Osteoblast (primary cell): ENCODE measurements at regions not wholly inside any gene's neighbourhood (a gene's known extent, or its start where the extent isn't known, plus 50 kb on each side); places are given as distances from the start of the nearest gene placed in this dataset.

ENCODE experiments used
- DNase-seq: peaks from one replicate; pipeline ENCODE4 v3.0.0; 2011; ENCODE audit warnings: low spot score, mixed read lengths; ENCODE audit not compliant: insufficient read length; ENCODE audit errors: missing footprints
- H2AFZ ChIP-seq: 2 replicates; pipeline ENCODE4 v1.6.0; 2011; ENCODE audit warnings: mild to moderate bottlenecking, low read length
- H3K27ac ChIP-seq: 2 replicates; pipeline ENCODE4 v1.5.1; 2011; ENCODE audit warnings: mild to moderate bottlenecking, low read depth, low read length, moderate library complexity
- H3K27me3 ChIP-seq: 2 replicates; pipeline ENCODE4 v1.6.0; 2012; ENCODE audit warnings: mild to moderate bottlenecking, control low read depth, inconsistent platforms, low read length, moderate library complexity; ENCODE audit not compliant: insufficient read depth
- H3K36me3 ChIP-seq: 2 replicates; pipeline ENCODE4 v1.5.1; 2011; ENCODE audit warnings: mild to moderate bottlenecking, low read length, control low read depth, moderate library complexity; ENCODE audit not compliant: insufficient read depth
- H3K4me1 ChIP-seq: 2 replicates; pipeline ENCODE4 v1.5.1; 2011; ENCODE audit warnings: mild to moderate bottlenecking, low read length, control low read depth, moderate library complexity; ENCODE audit not compliant: insufficient read depth
- H3K4me2 ChIP-seq: 2 replicates; pipeline ENCODE4 v1.6.0; 2011; ENCODE audit warnings: mild to moderate bottlenecking, low read length; ENCODE audit not compliant: insufficient read depth
- H3K4me3 ChIP-seq: fragments of 200-600 bp; sonication (generic); 3 replicates; pipeline ENCODE4 v1.5.1; 2012; ENCODE audit warnings: mild to moderate bottlenecking, low read length, inconsistent platforms; ENCODE audit not compliant: insufficient read depth
- H3K79me2 ChIP-seq: 2 replicates; pipeline ENCODE4 v1.6.0; 2012; ENCODE audit warnings: mild to moderate bottlenecking, low read length, control low read depth, inconsistent platforms; ENCODE audit not compliant: insufficient read depth
- H3K9me3 ChIP-seq: 2 replicates; pipeline ENCODE4 v1.5.1; 2011; ENCODE audit warnings: low read depth, low read length, control low read depth
- H4K20me1 ChIP-seq: 2 replicates; pipeline ENCODE4 v1.6.0; 2012; ENCODE audit warnings: mild to moderate bottlenecking, low read length, control low read depth; ENCODE audit not compliant: insufficient read depth
- TF ChIP-seq, protein P1 (sequence below): IDR thresholded peaks from 2 replicates; pipeline ENCODE4 v1.5.1; 2011; ENCODE audit warnings: mild to moderate bottlenecking, low read depth, low read length, moderate library complexity; ENCODE audit errors: extremely low read depth

DNA sequence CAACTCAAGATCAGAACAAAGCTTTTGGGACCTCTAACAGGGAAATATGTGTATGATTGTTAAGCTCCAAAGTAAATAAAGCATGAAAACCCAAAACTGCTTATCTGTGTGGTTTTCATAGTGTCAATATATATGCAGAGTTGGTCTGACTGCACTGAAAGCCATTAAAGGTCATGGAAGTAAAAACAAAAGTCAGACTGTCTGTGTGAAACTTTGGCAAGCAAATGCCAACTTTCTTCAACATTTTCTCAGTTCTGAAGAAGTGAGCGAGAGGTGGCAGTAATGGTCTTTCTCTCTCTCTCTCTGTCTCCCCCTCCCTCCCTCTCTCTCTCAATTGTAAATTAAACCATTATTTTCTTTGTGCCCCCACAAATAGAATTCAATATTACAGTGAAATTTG lies 100.1 kb upstream of the S1PR1 start:
- TF ChIP-seq, protein P1, sequence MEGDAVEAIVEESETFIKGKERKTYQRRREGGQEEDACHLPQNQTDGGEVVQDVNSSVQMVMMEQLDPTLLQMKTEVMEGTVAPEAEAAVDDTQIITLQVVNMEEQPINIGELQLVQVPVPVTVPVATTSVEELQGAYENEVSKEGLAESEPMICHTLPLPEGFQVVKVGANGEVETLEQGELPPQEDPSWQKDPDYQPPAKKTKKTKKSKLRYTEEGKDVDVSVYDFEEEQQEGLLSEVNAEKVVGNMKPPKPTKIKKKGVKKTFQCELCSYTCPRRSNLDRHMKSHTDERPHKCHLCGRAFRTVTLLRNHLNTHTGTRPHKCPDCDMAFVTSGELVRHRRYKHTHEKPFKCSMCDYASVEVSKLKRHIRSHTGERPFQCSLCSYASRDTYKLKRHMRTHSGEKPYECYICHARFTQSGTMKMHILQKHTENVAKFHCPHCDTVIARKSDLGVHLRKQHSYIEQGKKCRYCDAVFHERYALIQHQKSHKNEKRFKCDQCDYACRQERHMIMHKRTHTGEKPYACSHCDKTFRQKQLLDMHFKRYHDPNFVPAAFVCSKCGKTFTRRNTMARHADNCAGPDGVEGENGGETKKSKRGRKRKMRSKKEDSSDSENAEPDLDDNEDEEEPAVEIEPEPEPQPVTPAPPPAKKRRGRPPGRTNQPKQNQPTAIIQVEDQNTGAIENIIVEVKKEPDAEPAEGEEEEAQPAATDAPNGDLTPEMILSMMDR, result peak; percentile 44
- Histone ChIP-seq H3K4me2 (peak overlapping the region; percentile 65), H3K27me3 (no peaks in the 10 kb centered on the region), H3K27ac (peak overlapping the region; percentile 4), H3K36me3 (no peaks in the 10 kb centered on the region), H3K4me3 (no peak overlapping the region), H3K79me2 (no peaks in the 10 kb centered on the region), H2AFZ (no peak overlapping the region), H3K4me1 (peaks cover 20% of the 10 kb centered on the region), H3K9me3 (no peaks in the 10 kb centered on the region), H4K20me1 (no peaks in the 10 kb centered on the region)
- DNase-seq, result no peak

GRCh38 chr1:101136271-101136670 lies 100.5 kb upstream of the S1PR1 start:
- Histone ChIP-seq H3K4me1 (peaks cover 20% of the 10 kb centered on the region), H3K4me2 (peak overlapping the region; percentile 65), H4K20me1 (no peaks in the 10 kb centered on the region), H3K79me2 (no peaks in the 10 kb centered on the region), H3K27me3 (no peaks in the 10 kb centered on the region), H3K9me3 (no peaks in the 10 kb centered on the region), H3K4me3 (no peak overlapping the region), H2AFZ (no peak overlapping the region), H3K36me3 (no peaks in the 10 kb centered on the region), H3K27ac (no peak overlapping the region)
- TF ChIP-seq, protein P1, result no peak
- no peak for DNase-seq

- Histone ChIP-seq H3K4me3 (no peak overlapping the region), H3K36me3 (no peaks in the 10 kb centered on the region), H2AFZ (no peak overlapping the region), H3K27ac (no peak overlapping the region), H3K79me2 (no peaks in the 10 kb centered on the region), H3K4me2 (no peak overlapping the region), H3K4me1 (peaks cover 20% of the 10 kb centered on the region), H3K9me3 (no peaks in the 10 kb centered on the region), H4K20me1 (no peaks in the 10 kb centered on the region), H3K27me3 (no peaks in the 10 kb centered on the region)
- no peak for DNase-seq
- TF ChIP-seq, protein P1, result no peak
These were observed 101.3 kb upstream of the S1PR1 start for GRCh38 chr1:101135526-101135925.

DNA sequence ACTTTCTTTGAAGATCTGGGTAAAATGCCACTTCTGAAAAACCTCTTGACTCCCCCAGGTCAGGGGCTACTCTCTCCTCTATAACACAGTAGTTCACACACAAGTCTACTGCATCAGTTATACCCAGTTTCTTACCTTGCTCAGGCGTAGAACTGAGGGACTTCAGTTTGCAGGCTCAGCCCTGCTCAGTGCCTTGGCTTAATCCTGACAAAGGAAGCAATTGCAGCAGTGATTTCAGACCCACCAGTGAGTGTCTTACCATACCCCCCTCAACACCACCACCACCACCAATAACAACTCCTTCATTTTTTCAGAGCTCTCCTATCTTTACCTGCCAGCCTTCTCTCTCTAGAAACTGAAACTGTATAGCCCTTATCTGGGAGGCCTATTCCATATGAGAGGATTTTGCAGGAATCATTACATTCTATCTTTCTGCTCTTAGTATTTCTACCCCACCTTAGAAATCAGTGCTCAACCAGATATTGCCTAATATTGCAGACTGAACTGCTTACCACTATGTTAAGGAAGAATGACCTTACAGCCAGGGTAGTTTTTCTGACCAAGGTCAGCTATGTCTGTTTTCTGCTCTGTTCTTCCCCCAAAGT lies 105.5 kb upstream of the S1PR1 start:
- Histone ChIP-seq H3K27ac (no peak overlapping the region), H3K4me1 (peaks cover 4% of the 10 kb centered on the region), H3K4me2 (no peak overlapping the region), H3K36me3 (no peaks in the 10 kb centered on the region), H3K27me3 (no peaks in the 10 kb centered on the region), H3K9me3 (no peaks in the 10 kb centered on the region), H3K4me3 (no peak overlapping the region), H2AFZ (no peak overlapping the region), H4K20me1 (no peaks in the 10 kb centered on the region), H3K79me2 (no peaks in the 10 kb centered on the region)
- no peak for DNase-seq
- TF ChIP-seq, protein P1, result no peak
